Skeletal muscle satellite cell (primary cell): ENCODE measurements at regions not wholly inside any gene's neighbourhood (a gene's known extent, or its start where the extent isn't known, plus 50 kb on each side); places are given as distances from the start of the nearest gene placed in this dataset.

Source experiments
- H3K27me3 ChIP-seq: 2 replicates; pipeline ENCODE4 v1.7.0; 2013; ENCODE audit warnings: low read length; ENCODE audit not compliant: control insufficient read depth, insufficient read depth
- H3K36me3 ChIP-seq: 2 replicates; pipeline ENCODE4 v1.7.0; 2013; ENCODE audit warnings: mild to moderate bottlenecking, control low read depth, low read length; ENCODE audit not compliant: insufficient read depth
- H3K4me1 ChIP-seq: 2 replicates; pipeline ENCODE4 v1.7.0; 2013; ENCODE audit warnings: low read length; ENCODE audit not compliant: control insufficient read depth, insufficient read depth
- H3K4me2 ChIP-seq: 2 replicates; pipeline ENCODE4 v1.7.0; 2013; ENCODE audit warnings: mild to moderate bottlenecking, low read length
- H3K4me3 ChIP-seq: 2 replicates; pipeline ENCODE4 v1.7.0; 2013; ENCODE audit warnings: low read length
- H3K9ac ChIP-seq: 2 replicates; pipeline ENCODE4 v1.7.0; 2013; ENCODE audit warnings: mild to moderate bottlenecking, low read depth, low read length, moderate library complexity
- H3K9me3 ChIP-seq: replicated peaks from 2 replicates; pipeline ENCODE4 v1.7.0; 2013; ENCODE audit warnings: mild to moderate bottlenecking, control low read depth, low read length

- Histone ChIP-seq H3K9ac (no peak overlapping the region), H3K9me3 (no peaks in the 10 kb centered on the region), H3K4me3 (no peak overlapping the region), H3K4me2 (no peak overlapping the region), H3K4me1 (peaks cover 4% of the 10 kb centered on the region), H3K36me3 (no peaks in the 10 kb centered on the region), H3K27me3 (no peaks in the 10 kb centered on the region)
Observed at GRCh38 chr1:222096476-222096772, 354.5 kb upstream of the DUSP10 start.

DNA sequence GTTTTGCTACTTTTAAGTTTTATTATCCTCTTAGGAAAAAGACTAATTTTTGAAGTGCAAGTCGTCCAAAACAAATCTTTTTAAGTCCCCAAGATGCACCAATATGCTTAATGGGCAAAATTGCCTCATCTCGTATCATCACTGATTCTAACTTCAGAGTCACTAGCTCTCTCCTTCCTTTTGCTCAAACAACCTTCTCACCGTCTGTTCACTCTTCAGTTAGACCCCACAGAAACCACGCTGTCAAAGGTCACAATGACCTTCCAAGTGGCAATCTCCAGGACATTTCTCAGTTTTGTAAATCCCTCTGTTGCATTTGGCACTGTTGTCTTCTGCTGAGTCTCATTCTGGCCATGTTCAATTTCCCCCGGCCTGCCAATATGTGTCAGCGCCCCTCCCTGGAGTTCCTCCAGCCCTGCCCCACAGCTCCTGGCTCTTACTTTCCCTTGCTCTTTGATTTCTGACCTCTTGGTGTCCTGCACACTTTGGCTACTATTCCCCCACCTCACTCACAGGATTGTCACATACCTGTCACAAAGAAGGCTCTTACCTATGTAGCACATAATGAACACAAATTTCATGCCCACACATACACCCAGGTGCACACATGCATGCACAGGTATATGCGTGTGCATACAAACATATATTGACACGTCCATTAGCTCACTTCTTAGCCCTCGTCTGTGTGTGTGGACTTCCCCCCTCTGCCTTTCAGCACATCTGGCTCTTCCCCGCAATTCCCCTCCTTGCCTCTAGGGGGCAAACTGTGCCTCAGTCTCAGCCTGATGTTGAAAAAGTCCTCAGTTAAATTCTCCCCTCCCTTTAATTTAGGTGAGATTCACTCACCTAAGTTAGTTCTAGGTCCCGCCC is 354.0 kb upstream of the DUSP10 start:
- Histone ChIP-seq H3K36me3 (no peaks in the 10 kb centered on the region), H3K4me1 (peaks cover 4% of the 10 kb centered on the region), H3K27me3 (no peaks in the 10 kb centered on the region), H3K9ac (no peak overlapping the region), H3K4me2 (no peak overlapping the region), H3K9me3 (no peaks in the 10 kb centered on the region), H3K4me3 (no peak overlapping the region)

DNA sequence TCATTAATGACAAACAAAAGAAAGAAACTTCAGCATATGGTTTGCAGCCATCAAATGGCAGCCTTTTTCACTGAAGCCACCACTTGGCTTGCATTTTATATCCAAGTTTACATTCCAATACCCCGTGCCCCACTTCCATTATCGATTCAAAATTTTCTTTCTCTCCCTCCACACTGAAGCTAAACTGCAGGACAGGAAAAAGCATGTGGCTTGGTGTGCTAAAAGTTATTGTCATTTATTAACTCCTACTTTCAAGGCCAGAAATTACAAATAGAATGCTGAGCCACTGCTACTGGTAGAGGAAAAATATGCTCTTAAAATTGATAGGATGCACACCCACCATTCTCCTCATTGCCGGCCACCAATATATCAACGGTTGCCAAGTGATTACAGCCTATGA is 351.6 kb upstream of the DUSP10 start:
- Histone ChIP-seq H3K4me2 (no peak overlapping the region), H3K9me3 (no peaks in the 10 kb centered on the region)

DNA sequence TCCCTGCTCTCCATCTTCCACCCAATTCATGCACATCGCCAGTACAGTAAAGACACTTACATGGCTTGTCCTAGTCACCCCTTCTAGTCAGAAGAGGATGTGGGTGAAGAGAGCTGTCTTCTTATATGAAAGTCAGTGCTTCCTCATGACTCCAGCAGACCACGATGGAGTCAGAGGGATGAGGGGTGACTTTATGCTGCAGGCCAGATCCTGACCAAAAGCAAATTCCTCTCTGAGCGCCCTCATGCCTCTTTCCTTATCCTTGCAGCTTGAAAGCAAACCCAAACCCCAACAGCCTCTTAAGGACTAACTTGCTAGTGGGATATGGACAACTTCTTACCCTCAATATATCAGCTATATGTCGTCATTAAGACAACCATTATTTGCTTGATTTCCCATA is 348.2 kb upstream of the DUSP10 start:
- Histone ChIP-seq H3K4me1 (peaks cover 14% of the 10 kb centered on the region), H3K9ac (no peak overlapping the region), H3K4me3 (no peak overlapping the region), H3K36me3 (no peaks in the 10 kb centered on the region), H3K4me2 (no peak overlapping the region), H3K27me3 (no peaks in the 10 kb centered on the region), H3K9me3 (no peaks in the 10 kb centered on the region)

More for the DNA sequence above, 351.6 kb upstream of the DUSP10 start:
- Histone ChIP-seq H3K4me3 (no peak overlapping the region), H3K9ac (no peak overlapping the region), H3K27me3 (no peaks in the 10 kb centered on the region), H3K36me3 (no peaks in the 10 kb centered on the region), H3K4me1 (peaks cover 10% of the 10 kb centered on the region)

- Histone ChIP-seq H3K4me3 (no peak overlapping the region), H3K36me3 (no peaks in the 10 kb centered on the region), H3K9me3 (no peaks in the 10 kb centered on the region), H3K27me3 (no peaks in the 10 kb centered on the region), H3K4me2 (no peak overlapping the region), H3K9ac (no peak overlapping the region), H3K4me1 (peaks cover 15% of the 10 kb centered on the region)
Observed at GRCh38 chr1:222087221-222087920, 345.5 kb upstream of the DUSP10 start.

- H3K27me3 ChIP-seq, result no peaks in the 10 kb centered on the region
- H3K9me3 ChIP-seq, result no peaks in the 10 kb centered on the region
- H3K4me1 ChIP-seq, result peaks cover 15% of the 10 kb centered on the region
- peak overlapping the region; percentile 38 for H3K4me2 ChIP-seq
- no peaks in the 10 kb centered on the region for H3K36me3 ChIP-seq
- peak overlapping the region; percentile 65 for H3K9ac ChIP-seq
- H3K4me3 ChIP-seq, result peak overlapping the region; percentile 5
Observed at GRCh38 chr1:222084996-222085395, 343.1 kb upstream of the DUSP10 start.

- Histone ChIP-seq H3K9ac (no peak overlapping the region), H3K4me1 (peaks cover 20% of the 10 kb centered on the region), H3K4me3 (no peak overlapping the region), H3K27me3 (no peaks in the 10 kb centered on the region), H3K4me2 (no peak overlapping the region), H3K36me3 (no peaks in the 10 kb centered on the region), H3K9me3 (no peaks in the 10 kb centered on the region)
Observed at GRCh38 chr1:222084048-222084447, 342.2 kb upstream of the DUSP10 start.

GRCh38 chr1:222081859-222082258 is 340.0 kb upstream of the DUSP10 start:
- H3K9ac ChIP-seq, result no peak overlapping the region
- H3K4me3 ChIP-seq, result no peak overlapping the region
- no peaks in the 10 kb centered on the region for H3K36me3 ChIP-seq
- peaks cover 31% of the 10 kb centered on the region for H3K4me1 ChIP-seq
- H3K9me3 ChIP-seq, result no peaks in the 10 kb centered on the region
- no peaks in the 10 kb centered on the region for H3K27me3 ChIP-seq
- no peak overlapping the region for H3K4me2 ChIP-seq

DNA sequence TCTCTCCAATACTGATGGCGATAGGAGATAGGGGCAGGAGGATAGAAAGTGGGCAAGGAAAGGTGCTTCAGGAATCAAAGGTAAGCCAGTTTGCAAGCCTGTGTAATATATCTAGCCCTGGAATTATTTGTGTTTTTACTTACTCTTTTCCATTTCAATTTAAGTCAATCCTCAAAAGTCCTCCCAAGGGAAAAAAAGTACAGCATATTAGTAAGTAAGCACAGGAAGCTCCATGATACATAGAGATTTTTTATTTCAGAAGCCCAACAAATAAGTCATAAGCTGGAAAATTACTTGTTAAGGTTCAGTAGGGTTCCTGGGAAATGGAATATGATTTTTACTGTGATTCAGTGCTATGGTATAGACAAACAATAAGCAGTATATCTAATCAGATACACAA is 337.7 kb upstream of the DUSP10 start:
- H3K4me1 ChIP-seq, result peaks cover 21% of the 10 kb centered on the region
- H3K27me3 ChIP-seq, result no peaks in the 10 kb centered on the region
- no peaks in the 10 kb centered on the region for H3K9me3 ChIP-seq
- H3K9ac ChIP-seq, result peak overlapping the region; percentile 61
- H3K4me2 ChIP-seq, result peak overlapping the region; percentile 26
- H3K36me3 ChIP-seq, result no peaks in the 10 kb centered on the region
- no peak overlapping the region for H3K4me3 ChIP-seq

GRCh38 chr1:222077206-222077605 is 335.3 kb upstream of the DUSP10 start:
- no peak overlapping the region for H3K4me3 ChIP-seq
- H3K9ac ChIP-seq, result no peak overlapping the region
- H3K36me3 ChIP-seq, result no peaks in the 10 kb centered on the region
- no peaks in the 10 kb centered on the region for H3K27me3 ChIP-seq
- H3K4me2 ChIP-seq, result no peak overlapping the region
- H3K4me1 ChIP-seq, result peaks cover 40% of the 10 kb centered on the region
- H3K9me3 ChIP-seq, result no peaks in the 10 kb centered on the region

GRCh38 chr1:222074317-222074716 is 332.4 kb upstream of the DUSP10 start:
- Histone ChIP-seq H3K4me3 (no peak overlapping the region), H3K4me2 (no peak overlapping the region), H3K4me1 (peaks cover 40% of the 10 kb centered on the region), H3K27me3 (no peaks in the 10 kb centered on the region), H3K9ac (peak overlapping the region; percentile 42), H3K36me3 (no peaks in the 10 kb centered on the region), H3K9me3 (no peaks in the 10 kb centered on the region)
